ENCODE measurements at regions not wholly inside any gene's neighbourhood (a gene's known extent, or its start where the extent isn't known, plus 50 kb on each side); places are given as distances from the start of the nearest gene placed in this dataset.

DNA sequence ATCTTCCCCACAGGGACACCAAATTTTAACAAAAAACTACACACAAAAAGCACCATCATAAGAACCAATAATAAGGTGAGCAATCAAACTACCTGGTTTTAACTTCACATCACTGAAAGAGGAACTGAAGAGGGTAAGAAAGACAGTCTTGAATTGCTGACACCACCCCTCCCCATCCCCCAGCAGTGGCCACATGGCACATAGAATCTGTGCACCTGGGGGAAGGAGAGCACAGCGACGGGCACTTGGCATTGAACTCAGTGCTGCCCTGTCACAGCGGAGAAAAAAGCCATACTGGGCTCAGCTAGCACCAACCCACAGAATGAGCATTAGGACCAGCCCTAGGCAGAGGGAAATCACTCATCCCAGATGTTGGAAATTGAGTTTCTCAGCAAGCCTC is 640.0 kb upstream of the ADGRL2 start:
- Histone ChIP-seq H2AFZ (ENCODE audit: low read length) (no peak overlapping the region), H3K4me3 (ENCODE audit: extremely low read depth in 1 of 4, insufficient read depth in 2 of 4, low read depth in 3 of 4, low read length in 4 of 4) (no peak overlapping the region), H3K4me2 (ENCODE audit: insufficient read depth in 1 of 2, low read depth in 2 of 2, low read length in 2 of 2) (no peak overlapping the region), H2BK12ac (ENCODE audit: low read depth, low read length) (no peak overlapping the region), H3K27ac (ENCODE audit: low read depth, low read length) (no peak overlapping the region), H3K9ac (replicated peaks in 1 of 4; ENCODE audit: extremely low read depth in 1 of 4, low read depth in 3 of 4, low read length in 3 of 4) (no peak overlapping the region), H3K23ac (ENCODE audit: insufficient read length) (no peak overlapping the region), H4K20me1 (replicated peaks in 1 of 2; ENCODE audit: control insufficient read depth in 1 of 2, insufficient read depth in 2 of 2, low read length in 2 of 2) (no peaks in the 10 kb centered on the region), H3K79me1 (ENCODE audit: low read depth, low read length) (no peaks in the 10 kb centered on the region), H2BK120ac (replicated peaks; ENCODE audit: low read depth, low read length) (no peak overlapping the region), H4K8ac (ENCODE audit: extremely low read depth, insufficient read depth, low read length) (no peak overlapping the region), H3K27me3 (replicated peaks in 1 of 4; ENCODE audit: control insufficient read depth in 3 of 4, extremely low read depth in 1 of 4, insufficient read depth in 3 of 4, low read length in 3 of 4) (no peaks in the 10 kb centered on the region), H4K5ac (ENCODE audit: insufficient read length, low read depth, low read length) (no peak overlapping the region), H3K4me1 (replicated peaks in 1 of 4; ENCODE audit: control insufficient read depth in 3 of 4, insufficient read depth in 4 of 4, low read length in 3 of 4) (peaks cover 0 to 2% (median 0%) of the 10 kb centered on the region in 4 experiments; a peak in 1 of 7 replicates), H3K23me2 (ENCODE audit: low read depth, low read length) (no peaks in the 10 kb centered on the region), H3K79me2 (ENCODE audit: control insufficient read depth in 1 of 2, insufficient read depth in 2 of 2, low read length in 2 of 2) (no peaks in the 10 kb centered on the region), H3K9me3 (ENCODE audit: insufficient read depth in 2 of 2, low read depth in 1 of 2, low read length in 1 of 2) (no peaks in the 10 kb centered on the region), H3K18ac (ENCODE audit: extremely low read depth, low read length) (no peak overlapping the region), H3K36me3 (ENCODE audit: control insufficient read depth in 2 of 4, insufficient read depth in 4 of 4, low read length in 3 of 4) (no peaks in the 10 kb centered on the region), H2BK5ac (ENCODE audit: low read depth, low read length) (no peak overlapping the region), H2BK20ac (ENCODE audit: low read length) (no peak overlapping the region), H2BK15ac (ENCODE audit: low read length) (no peak overlapping the region), H3K14ac (ENCODE audit: insufficient read length) (no peak overlapping the region), H3K4ac (replicated peaks; ENCODE audit: insufficient read length, low read depth, low read length) (no peak overlapping the region), H3K56ac (replicated peaks; ENCODE audit: insufficient read length, low read depth, low read length) (no peak overlapping the region), H2AK5ac (ENCODE audit: low read depth, low read length) (no peak overlapping the region), H4K91ac (replicated peaks; ENCODE audit: insufficient read length, low read length) (no peak overlapping the region)
- TF ChIP-seq TAF1 (IDR thresholded peaks at IDR 0.05; ENCODE audit: low read depth, low read length) = no peak
- no peak for TF ChIP-seq POLR2A (IDR thresholded peaks at IDR 0.05; ENCODE audit: control extremely low read depth in 1 of 2, low read depth in 2 of 2, low read length in 2 of 2)
- TF ChIP-seq RXRA (IDR thresholded peaks at IDR 0.05; ENCODE audit: insufficient read depth, low read depth, low read length) = no peak
- TF ChIP-seq SRF (IDR thresholded peaks at IDR 0.05; ENCODE audit: low read depth, low read length) = no peak
- TF ChIP-seq, protein P1, sequence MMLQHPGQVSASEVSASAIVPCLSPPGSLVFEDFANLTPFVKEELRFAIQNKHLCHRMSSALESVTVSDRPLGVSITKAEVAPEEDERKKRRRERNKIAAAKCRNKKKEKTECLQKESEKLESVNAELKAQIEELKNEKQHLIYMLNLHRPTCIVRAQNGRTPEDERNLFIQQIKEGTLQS (IDR thresholded peaks at IDR 0.05; ENCODE audit: insufficient read depth, low read depth, low read length) = no peak
- no peak for TF ChIP-seq SP4 (IDR thresholded peaks at IDR 0.05; ENCODE audit: low read length)
- CTCF ChIA-PET (ENCODE audit: partially characterized antibody) = interaction anchor here (0.6 to 1.0 kb wide), 2 partner anchors 8 to 50 kb away, joined by 3 read pairs; no protein-coding TSS in a partner anchor
- WGBS, 2 experiments (ENCODE audit: extremely low coverage in 1 of 2, insufficient coverage in 1 of 2, insufficient read length in 1 of 2, insufficient replicate concordance in 2 of 2, low coverage in 1 of 2, low lambda C conversion rate in 2 of 2, missing lambda C conversion rate in 1 of 2) = 94% methylated on average over 2 of the region's 3 CpGs; no CpG with 5 or more reads in 1 of the 2 experiments
- POLR2A ChIA-PET (ENCODE audit: partially characterized antibody) = no interaction called here
- DNase-seq (ENCODE audit: low read depth in 1 of 2, low spot score in 2 of 2) = no peak
- FAIRE-seq = no peak

Data from H1 (cell line).